ENCODE measurements at regions not wholly inside any gene's neighbourhood (a gene's known extent, or its start where the extent isn't known, plus 50 kb on each side); places are given as distances from the start of the nearest gene placed in this dataset.

DNA sequence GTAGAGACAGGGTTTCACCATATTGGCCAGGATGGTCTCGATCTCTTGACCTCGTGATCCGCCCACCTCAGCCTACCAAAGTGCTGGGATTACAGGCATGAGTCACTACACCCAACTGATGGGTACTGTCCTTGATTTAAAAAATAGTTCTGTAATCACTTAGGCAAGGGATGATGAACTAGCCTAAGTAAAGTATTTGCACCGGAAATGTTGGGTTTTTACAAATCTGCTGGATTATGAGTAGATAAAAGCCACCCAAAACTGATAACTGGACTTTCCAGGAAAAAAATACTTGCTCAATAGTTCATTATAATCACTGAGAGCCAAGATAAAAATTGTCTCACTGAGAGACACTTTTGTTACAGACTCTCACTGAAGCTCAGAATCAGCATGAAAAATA is 218.0 kb downstream of the WNT5A start:
- Histone ChIP-seq H4K8ac (ENCODE audit: low read depth, low read length) (no peak overlapping the region), H3K4me1 (ENCODE audit: control insufficient read depth in 2 of 2, insufficient read depth in 1 of 2, low read depth in 1 of 2, low read length in 2 of 2) (peaks cover 4 to 14% of the 10 kb centered on the region in 2 donors), H2BK120ac (ENCODE audit: low read depth, low read length) (no peak overlapping the region), H3K23ac (ENCODE audit: low read depth, low read length, poor library complexity) (no peak overlapping the region), H3K4me2 (ENCODE audit: insufficient read depth, low read length, poor library complexity, severe bottlenecking) (no peak overlapping the region), H2AFZ (ENCODE audit: low read length) (no peak overlapping the region), H3K27me3 (ENCODE audit: control insufficient read depth in 3 of 3, insufficient read depth in 3 of 3, low read depth in 1 of 3, low read length in 3 of 3) (no peaks in the 10 kb centered on the region), H2BK12ac (ENCODE audit: low read length) (no peak overlapping the region), H3K18ac (ENCODE audit: low read length) (no peak overlapping the region), H3K9ac (ENCODE audit: low read depth, low read length, poor library complexity) (no peak overlapping the region), H3K36me3 (replicated peaks in 1 of 2; ENCODE audit: control insufficient read depth in 2 of 2, insufficient read depth in 2 of 2, low read length in 2 of 2) (no peaks in the 10 kb centered on the region), H2AK5ac (ENCODE audit: low read depth, low read length) (no peak overlapping the region), H3K14ac (ENCODE audit: low read length) (no peak overlapping the region), H3K4me3 (ENCODE audit: low read length in 2 of 2) (no peak overlapping the region), H3K4ac (ENCODE audit: low read length) (no peak overlapping the region), H3K9me3 (replicated peaks in 1 of 2; ENCODE audit: control insufficient read depth in 2 of 2, insufficient read depth in 1 of 2, low read depth in 1 of 2, low read length in 2 of 2) (peaks cover 0 to 5% of the 10 kb centered on the region in 2 donors), H2BK15ac (ENCODE audit: low read length) (no peak overlapping the region), H2BK5ac (ENCODE audit: low read length) (no peak overlapping the region), H4K91ac (ENCODE audit: low read depth, low read length, poor library complexity) (no peak overlapping the region), H3K79me1 (ENCODE audit: low read depth, low read length) (no peaks in the 10 kb centered on the region), H3K27ac (replicated peaks; ENCODE audit: low read length) (no peak overlapping the region)
- WGBS, 2 donors (ENCODE audit: extremely low coverage in 2 of 2, insufficient read length in 2 of 2, insufficient replicate concordance in 1 of 2): no CpG with 5 or more reads among the region's 4 CpGs
- no peak for DNase-seq (ENCODE audit: low spot score)

DNA sequence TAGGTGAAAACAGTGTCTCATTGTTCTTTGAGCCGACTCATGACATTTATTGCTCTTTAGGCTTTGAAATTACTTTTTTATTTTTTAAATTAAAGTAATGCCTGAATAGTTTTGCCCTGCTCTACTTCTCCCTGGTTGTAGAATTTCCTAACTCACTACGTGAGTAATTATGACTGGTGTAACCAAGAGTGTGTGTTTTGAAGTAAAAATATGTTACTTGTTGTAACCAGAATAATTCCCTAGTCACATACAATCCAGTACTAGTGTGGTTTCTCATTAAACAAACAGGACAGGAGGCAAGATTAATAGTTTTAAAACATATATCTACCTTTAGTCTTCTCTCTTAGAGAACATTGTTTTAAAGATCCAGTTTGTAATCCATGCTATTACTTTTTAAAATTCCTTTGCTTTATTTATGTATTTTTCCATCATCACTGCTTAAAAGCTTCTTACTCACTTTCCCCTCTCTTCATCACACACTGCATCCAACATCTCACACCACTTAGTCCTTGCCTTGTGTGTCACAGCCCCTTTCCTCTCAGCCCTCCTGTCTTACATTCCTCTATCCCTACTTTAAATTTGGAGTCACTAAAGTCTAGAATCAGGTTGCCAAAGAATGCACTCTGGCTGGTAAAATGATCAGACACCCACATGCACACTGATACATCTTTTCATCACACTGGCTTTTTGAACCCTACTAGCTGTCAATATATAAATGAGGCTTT is 219.7 kb downstream of the WNT5A start:
- Histone ChIP-seq H2BK5ac (ENCODE audit: low read length) (no peak overlapping the region), H3K27me3 (ENCODE audit: control insufficient read depth in 3 of 3, insufficient read depth in 3 of 3, low read depth in 1 of 3, low read length in 3 of 3) (no peaks in the 10 kb centered on the region), H3K9ac (ENCODE audit: low read depth, low read length, poor library complexity) (no peak overlapping the region), H3K14ac (ENCODE audit: low read length) (no peak overlapping the region), H2AFZ (ENCODE audit: low read length) (no peak overlapping the region), H3K36me3 (replicated peaks in 1 of 2; ENCODE audit: control insufficient read depth in 2 of 2, insufficient read depth in 2 of 2, low read length in 2 of 2) (no peaks in the 10 kb centered on the region), H3K79me1 (ENCODE audit: low read depth, low read length) (no peaks in the 10 kb centered on the region), H3K4ac (ENCODE audit: low read length) (no peak overlapping the region), H4K91ac (ENCODE audit: low read depth, low read length, poor library complexity) (no peak overlapping the region), H2BK15ac (ENCODE audit: low read length) (no peak overlapping the region), H4K8ac (ENCODE audit: low read depth, low read length) (no peak overlapping the region), H2BK120ac (ENCODE audit: low read depth, low read length) (no peak overlapping the region), H3K4me3 (ENCODE audit: low read length in 2 of 2) (no peak overlapping the region), H3K4me1 (ENCODE audit: control insufficient read depth in 2 of 2, insufficient read depth in 1 of 2, low read depth in 1 of 2, low read length in 2 of 2) (peaks cover 4 to 11% of the 10 kb centered on the region in 2 donors), H3K27ac (replicated peaks; ENCODE audit: low read length) (no peak overlapping the region), H3K18ac (ENCODE audit: low read length) (no peak overlapping the region), H2BK12ac (ENCODE audit: low read length) (no peak overlapping the region), H3K4me2 (ENCODE audit: insufficient read depth, low read length, poor library complexity, severe bottlenecking) (no peak overlapping the region), H3K9me3 (replicated peaks in 1 of 2; ENCODE audit: control insufficient read depth in 2 of 2, insufficient read depth in 1 of 2, low read depth in 1 of 2, low read length in 2 of 2) (peaks cover 0 to 9% of the 10 kb centered on the region in 2 donors), H2AK5ac (ENCODE audit: low read depth, low read length) (no peak overlapping the region), H3K23ac (ENCODE audit: low read depth, low read length, poor library complexity) (no peak overlapping the region)
- WGBS, 2 donors (ENCODE audit: extremely low coverage in 2 of 2, insufficient read length in 2 of 2, insufficient replicate concordance in 1 of 2): no CpG with 5 or more reads among the region's 2 CpGs
- no peak for DNase-seq (ENCODE audit: low spot score)

DNA sequence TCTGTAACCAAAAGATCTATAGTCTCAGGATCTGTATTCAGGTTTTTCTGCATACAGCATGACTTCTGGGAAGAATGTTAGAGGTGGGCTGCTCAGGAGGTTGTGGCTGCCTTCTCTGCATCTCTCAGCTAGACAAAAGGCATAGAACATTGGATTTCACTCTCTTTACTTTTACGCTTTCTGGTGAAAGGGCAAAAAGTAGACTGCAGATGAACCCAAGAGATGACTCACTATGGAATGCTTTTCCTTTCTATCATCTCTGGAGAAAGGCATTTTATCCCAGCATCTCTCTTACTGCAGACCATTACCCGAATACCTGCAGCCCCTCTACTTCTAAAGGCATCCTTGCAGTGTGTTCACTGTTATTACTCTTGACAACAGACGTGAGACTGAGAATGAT is 222.2 kb downstream of the WNT5A start:
- no peak overlapping the region for H2BK12ac ChIP-seq (ENCODE audit: low read length)
- no peak for DNase-seq (ENCODE audit: low spot score)
- WGBS, 2 donors (ENCODE audit: extremely low coverage in 2 of 2, insufficient read length in 2 of 2, insufficient replicate concordance in 1 of 2): no CpG with 5 or more reads among the region's 3 CpGs
- H3K14ac ChIP-seq (ENCODE audit: low read length): no peak overlapping the region
- H3K9ac ChIP-seq (ENCODE audit: low read depth, low read length, poor library complexity): no peak overlapping the region
- H2AFZ ChIP-seq (ENCODE audit: low read length): no peak overlapping the region
- peaks cover 0 to 9% of the 10 kb centered on the region in 2 donors for H3K9me3 ChIP-seq (replicated peaks in 1 of 2; ENCODE audit: control insufficient read depth in 2 of 2, insufficient read depth in 1 of 2, low read depth in 1 of 2, low read length in 2 of 2)
- H2AK5ac ChIP-seq (ENCODE audit: low read depth, low read length): no peak overlapping the region
- no peak overlapping the region for H4K91ac ChIP-seq (ENCODE audit: low read depth, low read length, poor library complexity)
- no peak overlapping the region for H3K4me2 ChIP-seq (ENCODE audit: insufficient read depth, low read length, poor library complexity, severe bottlenecking)
- no peaks in the 10 kb centered on the region for H3K36me3 ChIP-seq (replicated peaks in 1 of 2; ENCODE audit: control insufficient read depth in 2 of 2, insufficient read depth in 2 of 2, low read length in 2 of 2)
- H3K4ac ChIP-seq (ENCODE audit: low read length): no peak overlapping the region
- H2BK120ac ChIP-seq (ENCODE audit: low read depth, low read length): no peak overlapping the region
- no peak overlapping the region for H3K4me3 ChIP-seq (ENCODE audit: low read length in 2 of 2)
- no peaks in the 10 kb centered on the region for H3K27me3 ChIP-seq (ENCODE audit: control insufficient read depth in 3 of 3, insufficient read depth in 3 of 3, low read depth in 1 of 3, low read length in 3 of 3)
- no peak overlapping the region for H3K27ac ChIP-seq (replicated peaks; ENCODE audit: low read length)
- H3K79me1 ChIP-seq (ENCODE audit: low read depth, low read length): no peaks in the 10 kb centered on the region
- H3K4me1 ChIP-seq (ENCODE audit: control insufficient read depth in 2 of 2, insufficient read depth in 1 of 2, low read depth in 1 of 2, low read length in 2 of 2): no peaks in the 10 kb centered on the region
- H2BK15ac ChIP-seq (ENCODE audit: low read length): no peak overlapping the region
- no peak overlapping the region for H3K18ac ChIP-seq (ENCODE audit: low read length)
- H4K8ac ChIP-seq (ENCODE audit: low read depth, low read length): no peak overlapping the region
- no peak overlapping the region for H2BK5ac ChIP-seq (ENCODE audit: low read length)
- H3K23ac ChIP-seq (ENCODE audit: low read depth, low read length, poor library complexity): no peak overlapping the region

DNA sequence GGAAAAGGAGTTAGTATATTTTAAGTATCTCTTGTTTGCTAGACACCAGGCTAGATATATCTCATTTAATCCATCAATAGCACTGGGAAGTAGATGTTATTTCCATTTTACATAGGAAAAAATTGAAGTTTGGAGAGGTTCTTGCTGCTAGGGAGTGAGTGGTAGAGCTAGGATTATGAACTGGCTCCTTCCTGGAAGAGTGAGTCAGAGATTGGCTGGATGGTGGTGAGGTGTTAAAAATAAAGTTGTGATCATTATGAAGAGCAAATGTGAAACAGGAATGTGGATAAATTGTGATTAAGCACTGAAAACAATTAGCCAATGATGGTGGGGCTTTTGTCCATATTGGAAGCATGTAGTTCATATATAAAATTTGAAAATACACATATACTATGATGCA is 234.2 kb downstream of the WNT5A start:
- no peak overlapping the region for H2BK120ac ChIP-seq (ENCODE audit: low read depth, low read length)
- no peak overlapping the region for H3K4me2 ChIP-seq (ENCODE audit: insufficient read depth, low read length, poor library complexity, severe bottlenecking)
- no peak overlapping the region for H3K27ac ChIP-seq (replicated peaks; ENCODE audit: low read length)
- no peak overlapping the region for H3K4ac ChIP-seq (ENCODE audit: low read length)
- no peaks in the 10 kb centered on the region for H3K36me3 ChIP-seq (replicated peaks in 1 of 2; ENCODE audit: control insufficient read depth in 2 of 2, insufficient read depth in 2 of 2, low read length in 2 of 2)
- H4K8ac ChIP-seq (ENCODE audit: low read depth, low read length): no peak overlapping the region
- H3K4me3 ChIP-seq (ENCODE audit: low read length in 2 of 2): no peak overlapping the region
- no peak overlapping the region for H3K23ac ChIP-seq (ENCODE audit: low read depth, low read length, poor library complexity)
- H3K79me1 ChIP-seq (ENCODE audit: low read depth, low read length): no peaks in the 10 kb centered on the region
- no peak overlapping the region for H2BK15ac ChIP-seq (ENCODE audit: low read length)
- no peak overlapping the region for H3K18ac ChIP-seq (ENCODE audit: low read length)
- H4K91ac ChIP-seq (ENCODE audit: low read depth, low read length, poor library complexity): no peak overlapping the region
- H3K9ac ChIP-seq (ENCODE audit: low read depth, low read length, poor library complexity): no peak overlapping the region
- no peak overlapping the region for H2BK5ac ChIP-seq (ENCODE audit: low read length)
- no peak overlapping the region for H3K14ac ChIP-seq (ENCODE audit: low read length)
- no peaks in the 10 kb centered on the region for H3K27me3 ChIP-seq (ENCODE audit: control insufficient read depth in 3 of 3, insufficient read depth in 3 of 3, low read depth in 1 of 3, low read length in 3 of 3)
- no peak for DNase-seq (ENCODE audit: low spot score)
- no peak overlapping the region for H2AK5ac ChIP-seq (ENCODE audit: low read depth, low read length)
- H2AFZ ChIP-seq (ENCODE audit: low read length): no peak overlapping the region
- H3K4me1 ChIP-seq (ENCODE audit: control insufficient read depth in 2 of 2, insufficient read depth in 1 of 2, low read depth in 1 of 2, low read length in 2 of 2): no peaks in the 10 kb centered on the region
- H2BK12ac ChIP-seq (ENCODE audit: low read length): no peak overlapping the region
- H3K9me3 ChIP-seq (replicated peaks in 1 of 2; ENCODE audit: control insufficient read depth in 2 of 2, insufficient read depth in 1 of 2, low read depth in 1 of 2, low read length in 2 of 2): no peaks in the 10 kb centered on the region

Measured in neuronal stem cell (in vitro differentiated cells).